ENCODE measurements at regions not wholly inside any gene's neighbourhood (a gene's known extent, or its start where the extent isn't known, plus 50 kb on each side); places are given as distances from the start of the nearest gene placed in this dataset.

DNA sequence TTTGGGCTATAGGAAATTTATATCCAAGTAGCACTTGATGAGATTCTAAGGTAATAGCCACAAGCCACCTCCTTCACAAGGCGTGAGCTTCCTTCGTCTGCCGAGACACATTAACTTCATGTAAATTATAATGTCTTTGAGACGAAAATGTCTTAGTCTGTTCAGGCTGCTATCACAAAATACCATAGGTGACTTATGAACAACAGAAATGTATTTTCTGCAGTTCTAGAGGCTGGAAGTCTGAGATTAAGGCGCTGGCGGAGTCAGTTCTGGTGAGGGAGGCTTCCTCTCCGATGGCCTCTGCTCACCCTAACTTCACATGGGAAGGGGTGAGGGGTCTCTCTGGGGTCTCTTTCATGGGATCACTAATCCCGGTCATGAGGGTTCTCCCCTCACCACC, 133.0 kb downstream of the ETS2 start:
- H3K27ac ChIP-seq (ENCODE audit: low read length): no peak overlapping the region
- BruUV-seq (replicated peaks): no TSS peak
- TF ChIP-seq POLR2AphosphoS5 (IDR thresholded peaks at IDR 0.05; ENCODE audit: low read depth, low read length) (no peak), SIN3A (IDR thresholded peaks at IDR 0.05; ENCODE audit: borderline replicate concordance, insufficient read depth, low read depth, low read length) (no peak), TCF7L2 (IDR thresholded peaks at IDR 0.05; ENCODE audit: low read depth, low read length) (no peak)
- TF ChIP-seq, protein P1, sequence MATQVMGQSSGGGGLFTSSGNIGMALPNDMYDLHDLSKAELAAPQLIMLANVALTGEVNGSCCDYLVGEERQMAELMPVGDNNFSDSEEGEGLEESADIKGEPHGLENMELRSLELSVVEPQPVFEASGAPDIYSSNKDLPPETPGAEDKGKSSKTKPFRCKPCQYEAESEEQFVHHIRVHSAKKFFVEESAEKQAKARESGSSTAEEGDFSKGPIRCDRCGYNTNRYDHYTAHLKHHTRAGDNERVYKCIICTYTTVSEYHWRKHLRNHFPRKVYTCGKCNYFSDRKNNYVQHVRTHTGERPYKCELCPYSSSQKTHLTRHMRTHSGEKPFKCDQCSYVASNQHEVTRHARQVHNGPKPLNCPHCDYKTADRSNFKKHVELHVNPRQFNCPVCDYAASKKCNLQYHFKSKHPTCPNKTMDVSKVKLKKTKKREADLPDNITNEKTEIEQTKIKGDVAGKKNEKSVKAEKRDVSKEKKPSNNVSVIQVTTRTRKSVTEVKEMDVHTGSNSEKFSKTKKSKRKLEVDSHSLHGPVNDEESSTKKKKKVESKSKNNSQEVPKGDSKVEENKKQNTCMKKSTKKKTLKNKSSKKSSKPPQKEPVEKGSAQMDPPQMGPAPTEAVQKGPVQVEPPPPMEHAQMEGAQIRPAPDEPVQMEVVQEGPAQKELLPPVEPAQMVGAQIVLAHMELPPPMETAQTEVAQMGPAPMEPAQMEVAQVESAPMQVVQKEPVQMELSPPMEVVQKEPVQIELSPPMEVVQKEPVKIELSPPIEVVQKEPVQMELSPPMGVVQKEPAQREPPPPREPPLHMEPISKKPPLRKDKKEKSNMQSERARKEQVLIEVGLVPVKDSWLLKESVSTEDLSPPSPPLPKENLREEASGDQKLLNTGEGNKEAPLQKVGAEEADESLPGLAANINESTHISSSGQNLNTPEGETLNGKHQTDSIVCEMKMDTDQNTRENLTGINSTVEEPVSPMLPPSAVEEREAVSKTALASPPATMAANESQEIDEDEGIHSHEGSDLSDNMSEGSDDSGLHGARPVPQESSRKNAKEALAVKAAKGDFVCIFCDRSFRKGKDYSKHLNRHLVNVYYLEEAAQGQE (IDR thresholded peaks at IDR 0.05; ENCODE audit: insufficient read depth in 1 of 2, low read depth in 2 of 2, low read length in 1 of 2): no peak
- TF ChIP-seq, protein P2, sequence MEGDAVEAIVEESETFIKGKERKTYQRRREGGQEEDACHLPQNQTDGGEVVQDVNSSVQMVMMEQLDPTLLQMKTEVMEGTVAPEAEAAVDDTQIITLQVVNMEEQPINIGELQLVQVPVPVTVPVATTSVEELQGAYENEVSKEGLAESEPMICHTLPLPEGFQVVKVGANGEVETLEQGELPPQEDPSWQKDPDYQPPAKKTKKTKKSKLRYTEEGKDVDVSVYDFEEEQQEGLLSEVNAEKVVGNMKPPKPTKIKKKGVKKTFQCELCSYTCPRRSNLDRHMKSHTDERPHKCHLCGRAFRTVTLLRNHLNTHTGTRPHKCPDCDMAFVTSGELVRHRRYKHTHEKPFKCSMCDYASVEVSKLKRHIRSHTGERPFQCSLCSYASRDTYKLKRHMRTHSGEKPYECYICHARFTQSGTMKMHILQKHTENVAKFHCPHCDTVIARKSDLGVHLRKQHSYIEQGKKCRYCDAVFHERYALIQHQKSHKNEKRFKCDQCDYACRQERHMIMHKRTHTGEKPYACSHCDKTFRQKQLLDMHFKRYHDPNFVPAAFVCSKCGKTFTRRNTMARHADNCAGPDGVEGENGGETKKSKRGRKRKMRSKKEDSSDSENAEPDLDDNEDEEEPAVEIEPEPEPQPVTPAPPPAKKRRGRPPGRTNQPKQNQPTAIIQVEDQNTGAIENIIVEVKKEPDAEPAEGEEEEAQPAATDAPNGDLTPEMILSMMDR (IDR thresholded peaks at IDR 0.05): no peak
- H3K36me3 ChIP-seq (ENCODE audit: control insufficient read depth, insufficient read depth, low read length): no peaks in the 10 kb centered on the region
- intact Hi-C loops (cut with micrococcal nuclease; ENCODE audit: unreplicated experiment) (no loop called here), in situ Hi-C loops (cut with HindIII; ENCODE audit: low pct_unique_long_range_greater_than_20kb, low sequenced_read_pairs) (no loop called here)
- POLR2A ChIA-PET: no interaction called here
- CTCF ChIA-PET: no interaction called here
- no peaks in the 10 kb centered on the region for H3K27me3 ChIP-seq (ENCODE audit: control insufficient read depth, insufficient read depth, low read length)
- no peak for ATAC-seq
- H3K4me1 ChIP-seq (ENCODE audit: control insufficient read depth, insufficient read depth, low read length): no peaks in the 10 kb centered on the region
- no peaks in the 10 kb centered on the region for H3K9me3 ChIP-seq (ENCODE audit: control insufficient read depth, insufficient read depth, low read depth, low read length)
- H3K4me3 ChIP-seq (ENCODE audit: low read depth in 2 of 2, low read length in 2 of 2): no peak overlapping the region
- no peak for DNase-seq (ENCODE audit: low read depth, low spot score)

DNA sequence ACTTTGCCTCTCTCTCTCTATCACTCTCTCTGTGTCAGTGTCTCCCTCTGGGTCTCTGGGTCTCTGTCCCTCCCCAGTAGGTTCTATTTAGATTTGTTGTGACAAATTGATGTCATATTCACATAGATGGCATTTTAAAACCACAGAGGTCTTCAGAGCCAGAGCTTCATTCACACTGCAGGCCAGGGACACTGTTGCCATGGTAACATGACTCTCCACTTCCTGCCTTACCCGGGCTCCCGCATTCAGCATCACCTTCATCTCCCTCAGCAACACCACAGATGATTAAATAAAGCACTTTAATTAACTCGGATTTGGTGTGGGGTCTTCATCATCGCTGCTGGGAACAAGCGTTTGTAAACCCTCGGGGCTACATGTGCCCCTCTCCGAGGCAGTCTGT, 132.6 kb downstream of the ETS2 start:
- no peak for TF ChIP-seq TCF7L2 (IDR thresholded peaks at IDR 0.05; ENCODE audit: low read depth, low read length)
- TF ChIP-seq, protein P1 (IDR thresholded peaks at IDR 0.05; ENCODE audit: insufficient read depth in 1 of 2, low read depth in 2 of 2, low read length in 1 of 2): no peak
- no peak for TF ChIP-seq SIN3A (IDR thresholded peaks at IDR 0.05; ENCODE audit: borderline replicate concordance, insufficient read depth, low read depth, low read length)
- TF ChIP-seq, protein P2 (IDR thresholded peaks at IDR 0.05): no peak
- no peak for TF ChIP-seq POLR2AphosphoS5 (IDR thresholded peaks at IDR 0.05; ENCODE audit: low read depth, low read length)
- POLR2A ChIA-PET: no interaction called here
- H3K9me3 ChIP-seq (ENCODE audit: control insufficient read depth, insufficient read depth, low read depth, low read length): no peaks in the 10 kb centered on the region
- CTCF ChIA-PET: no interaction called here
- intact Hi-C loops (cut with micrococcal nuclease; ENCODE audit: unreplicated experiment) (no loop called here), in situ Hi-C loops (cut with HindIII; ENCODE audit: low pct_unique_long_range_greater_than_20kb, low sequenced_read_pairs) (no loop called here)
- no peaks in the 10 kb centered on the region for H3K36me3 ChIP-seq (ENCODE audit: control insufficient read depth, insufficient read depth, low read length)
- no peaks in the 10 kb centered on the region for H3K27me3 ChIP-seq (ENCODE audit: control insufficient read depth, insufficient read depth, low read length)
- H3K4me1 ChIP-seq (ENCODE audit: control insufficient read depth, insufficient read depth, low read length): no peaks in the 10 kb centered on the region
- DNase-seq (ENCODE audit: low read depth, low spot score) (no peak), ATAC-seq (no peak)
- BruUV-seq (replicated peaks): no TSS peak
- H3K4me3 ChIP-seq (ENCODE audit: low read depth in 2 of 2, low read length in 2 of 2): no peak overlapping the region
- H3K27ac ChIP-seq (ENCODE audit: low read length): no peak overlapping the region
